GM06990 (cell line): ENCODE measurements at regions not wholly inside any gene's neighbourhood (a gene's known extent, or its start where the extent isn't known, plus 50 kb on each side); places are given as distances from the start of the nearest gene placed in this dataset.

Source experiments
- DNase-seq: peaks from one replicate; pipeline ENCODE4 v3.0.0-alpha.2; 2011; ENCODE audit not compliant: insufficient read length; ENCODE audit errors: extremely low read depth
- H3K27me3 ChIP-seq: replicated peaks from 2 replicates; pipeline ENCODE4 v1.6.0; 2011; ENCODE audit warnings: low read length; ENCODE audit not compliant: control insufficient read depth, insufficient read depth
- H3K36me3 ChIP-seq: 2 replicates; pipeline ENCODE4 v1.5.1; 2011; ENCODE audit warnings: low read length; ENCODE audit not compliant: control insufficient read depth, insufficient read depth
- H3K4me3 ChIP-seq: replicated peaks from 2 replicates; pipeline ENCODE4 v1.5.1; 2011; ENCODE audit warnings: low read depth, mild to moderate bottlenecking, control low read depth, low read length
- CTCF ChIP-seq: IDR thresholded peaks from 2 replicates; pipeline ENCODE4 v1.5.1; 2011; ENCODE audit warnings: low read length, control low read depth, mild to moderate bottlenecking, inconsistent platforms; ENCODE audit not compliant: insufficient read depth, poor library complexity, severe bottlenecking

- no peak for DNase-seq
- TF ChIP-seq CTCF = no peak
- H3K36me3 ChIP-seq = no peaks in the 10 kb centered on the region
- no peak overlapping the region for H3K4me3 ChIP-seq
- H3K27me3 ChIP-seq = no peaks in the 10 kb centered on the region
These were observed 558.5 kb downstream of the CPS1 start for GRCh38 chr2:211114826-211115455.

GRCh38 chr2:211117026-211117425, 560.6 kb downstream of the CPS1 start:
- H3K27me3 ChIP-seq = no peaks in the 10 kb centered on the region
- no peak for DNase-seq
- no peak for TF ChIP-seq CTCF
- H3K36me3 ChIP-seq = no peaks in the 10 kb centered on the region
- no peak overlapping the region for H3K4me3 ChIP-seq

- Histone ChIP-seq H3K27me3 (no peaks in the 10 kb centered on the region), H3K4me3 (no peak overlapping the region), H3K36me3 (no peaks in the 10 kb centered on the region)
- no peak for DNase-seq
- TF ChIP-seq CTCF = no peak
These were observed 569.9 kb downstream of the CPS1 start for GRCh38 chr2:211126256-211126655.

- no peak for DNase-seq
- no peaks in the 10 kb centered on the region for H3K36me3 ChIP-seq
- H3K27me3 ChIP-seq = no peaks in the 10 kb centered on the region
- H3K4me3 ChIP-seq = no peak overlapping the region
- TF ChIP-seq CTCF = no peak
These were observed 571.1 kb downstream of the CPS1 start for GRCh38 chr2:211127501-211127900.

GRCh38 chr2:211128287-211128686, 571.9 kb downstream of the CPS1 start:
- no peaks in the 10 kb centered on the region for H3K36me3 ChIP-seq
- no peak overlapping the region for H3K4me3 ChIP-seq
- DNase-seq = no peak
- TF ChIP-seq CTCF = no peak
- no peaks in the 10 kb centered on the region for H3K27me3 ChIP-seq

GRCh38 chr2:211129798-211130197, 573.4 kb downstream of the CPS1 start:
- no peaks in the 10 kb centered on the region for H3K27me3 ChIP-seq
- no peak for DNase-seq
- no peak for TF ChIP-seq CTCF

More at GRCh38 chr2:211129798-211130197, 573.4 kb downstream of the CPS1 start:
- H3K4me3 ChIP-seq = no peak overlapping the region
- no peaks in the 10 kb centered on the region for H3K36me3 ChIP-seq
